Nephron progenitor cell (in vitro differentiated cells): ENCODE measurements at regions not wholly inside any gene's neighbourhood (a gene's known extent, or its start where the extent isn't known, plus 50 kb on each side); places are given as distances from the start of the nearest gene placed in this dataset.
"Not testable (repeated sequence)": the region's sequence is repeated elsewhere in the genome, so short reads cannot be mapped to it uniquely, and the experiment has no call there.

Source experiments
- DNase-seq: peaks from one replicate; pipeline ENCODE4 v3.0.0; 2021
- H3K27ac Mint-ChIP-seq: 2 replicates; pipeline ENCODE4 v1.8.0; 2021; ENCODE audit warnings: mild to moderate bottlenecking, moderate library complexity, mixed read lengths
- H3K27me3 Mint-ChIP-seq: 2 replicates; pipeline ENCODE4 v1.8.0; 2021; ENCODE audit warnings: mild to moderate bottlenecking, low read depth, mixed read lengths; ENCODE audit not compliant: poor library complexity
- H3K36me3 Mint-ChIP-seq: 2 replicates; pipeline ENCODE4 v1.8.0; 2021; ENCODE audit warnings: low read depth, mixed read lengths
- H3K4me1 Mint-ChIP-seq: 2 replicates; pipeline ENCODE4 v1.8.0; 2021; ENCODE audit warnings: mixed read lengths
- H3K4me3 Mint-ChIP-seq: 2 replicates; pipeline ENCODE4 v1.8.0; 2021; ENCODE audit warnings: mild to moderate bottlenecking, moderate library complexity, mixed read lengths
- H3K9me3 Mint-ChIP-seq: 2 replicates; pipeline ENCODE4 v1.8.0; 2021; ENCODE audit warnings: mild to moderate bottlenecking, moderate library complexity, mixed read lengths
- CTCF ChIP-seq: fragments of 200-600 bp; sonication (generic); IDR thresholded peaks from 2 replicates; pipeline ENCODE4 v1.5.0; 2021; ENCODE audit warnings: antibody characterized with exemption

GRCh38 chr21:35162831-35163230, 113.7 kb upstream of the RUNX1 start:
- peaks cover 11% of the 10 kb centered on the region for H3K27me3 Mint-ChIP-seq
- H3K9me3 Mint-ChIP-seq: peaks cover 28% of the 10 kb centered on the region
- no peak overlapping the region for H3K4me3 Mint-ChIP-seq
- H3K27ac Mint-ChIP-seq: no peak overlapping the region
- no peak for TF ChIP-seq CTCF
- H3K36me3 Mint-ChIP-seq: no peaks in the 10 kb centered on the region
- DNase-seq: no peak
- no peaks in the 10 kb centered on the region for H3K4me1 Mint-ChIP-seq

- no peak for DNase-seq
- Mint-ChIP-seq H3K4me1 (no peaks in the 10 kb centered on the region), H3K9me3 (peaks cover 47% of the 10 kb centered on the region)
Observed at GRCh38 chr21:35159881-35160280, 110.8 kb upstream of the RUNX1 start.

GRCh38 chr21:35157374-35157773, 108.3 kb upstream of the RUNX1 start:
- DNase-seq: not testable (repeated sequence)

More at GRCh38 chr21:35159881-35160280, 110.8 kb upstream of the RUNX1 start:
- no peak for TF ChIP-seq CTCF
- no peak overlapping the region for H3K27ac Mint-ChIP-seq
- H3K36me3 Mint-ChIP-seq: no peaks in the 10 kb centered on the region
- H3K27me3 Mint-ChIP-seq: peaks cover 2% of the 10 kb centered on the region
- no peak overlapping the region for H3K4me3 Mint-ChIP-seq

GRCh38 chr21:35156293-35157278, 107.5 kb upstream of the RUNX1 start:
- H3K27me3 Mint-ChIP-seq: peaks cover 4% of the 10 kb centered on the region
- no peak overlapping the region for H3K4me3 Mint-ChIP-seq
- no peak for TF ChIP-seq CTCF
- H3K36me3 Mint-ChIP-seq: no peaks in the 10 kb centered on the region
- DNase-seq: no peak
- peaks cover 40% of the 10 kb centered on the region for H3K9me3 Mint-ChIP-seq
- no peak overlapping the region for H3K27ac Mint-ChIP-seq
- H3K4me1 Mint-ChIP-seq: no peaks in the 10 kb centered on the region

More at GRCh38 chr21:35157374-35157773, 108.3 kb upstream of the RUNX1 start:
- not testable (repeated sequence) for H3K27me3 Mint-ChIP-seq, H3K36me3 Mint-ChIP-seq, H3K4me1 Mint-ChIP-seq, H3K27ac Mint-ChIP-seq, H3K4me3 Mint-ChIP-seq
- peaks cover 40% of the 10 kb centered on the region for H3K9me3 Mint-ChIP-seq

- TF ChIP-seq CTCF: no peak
- no peak for DNase-seq
- no peaks in the 10 kb centered on the region for H3K36me3 Mint-ChIP-seq
- peaks cover 4% of the 10 kb centered on the region for H3K27me3 Mint-ChIP-seq
- no peak overlapping the region for H3K27ac Mint-ChIP-seq
- peaks cover 50% of the 10 kb centered on the region for H3K9me3 Mint-ChIP-seq
- H3K4me1 Mint-ChIP-seq: no peaks in the 10 kb centered on the region
- H3K4me3 Mint-ChIP-seq: no peak overlapping the region
Observed at GRCh38 chr21:35154788-35155187, 105.7 kb upstream of the RUNX1 start.

- H3K27me3 Mint-ChIP-seq: peaks cover 4% of the 10 kb centered on the region
- DNase-seq: no peak
- no peaks in the 10 kb centered on the region for H3K36me3 Mint-ChIP-seq
- H3K4me3 Mint-ChIP-seq: no peak overlapping the region
- TF ChIP-seq CTCF: no peak
- H3K27ac Mint-ChIP-seq: no peak overlapping the region
- peaks cover 44% of the 10 kb centered on the region for H3K9me3 Mint-ChIP-seq
- no peaks in the 10 kb centered on the region for H3K4me1 Mint-ChIP-seq
Observed at GRCh38 chr21:35153671-35154070, 104.6 kb upstream of the RUNX1 start.
